H9 (cell line): ENCODE measurements at regions not wholly inside any gene's neighbourhood (a gene's known extent, or its start where the extent isn't known, plus 50 kb on each side); places are given as distances from the start of the nearest gene placed in this dataset.

Experiments
- DNase-seq: peaks from one replicate; pipeline ENCODE4 v3.0.0-alpha.2; 2017
- H2AFZ ChIP-seq: one replicate; pipeline ENCODE4 v1.6.1; 2013; ENCODE audit warnings: mild to moderate bottlenecking, low read length, control low read depth, moderate library complexity
- H2AK5ac ChIP-seq: 2 replicates; pipeline ENCODE4 v1.6.1; 2013; ENCODE audit warnings: low read length, control low read depth, mixed read lengths; ENCODE audit not compliant: insufficient read length
- H2BK120ac ChIP-seq: one replicate; pipeline ENCODE4 v1.6.1; 2013; ENCODE audit warnings: low read depth, mild to moderate bottlenecking, low read length, control low read depth, inconsistent platforms; ENCODE audit not compliant: poor library complexity, severe bottlenecking
- H2BK12ac ChIP-seq: 2 replicates; pipeline ENCODE4 v1.6.1; 2013; ENCODE audit warnings: low read length, control low read depth, mixed read lengths, low read depth; ENCODE audit not compliant: insufficient read length
- H2BK15ac ChIP-seq: 2 replicates; pipeline ENCODE4 v1.6.1; 2013; ENCODE audit warnings: low read depth, low read length, control low read depth
- H2BK20ac ChIP-seq: one replicate; pipeline ENCODE4 v1.6.1; 2013; ENCODE audit warnings: low read depth, mild to moderate bottlenecking, low read length, control low read depth, inconsistent platforms; ENCODE audit not compliant: poor library complexity, severe bottlenecking
- H2BK5ac ChIP-seq: 2 replicates; pipeline ENCODE4 v1.6.1; 2013; ENCODE audit warnings: low read length, control low read depth, mixed read lengths; ENCODE audit not compliant: insufficient read length
- H3K14ac ChIP-seq: 2 replicates; pipeline ENCODE4 v1.6.1; 2013; ENCODE audit warnings: low read length, control low read depth; ENCODE audit not compliant: insufficient read depth
- H3K18ac ChIP-seq: 2 replicates; pipeline ENCODE4 v1.6.1; 2013; ENCODE audit warnings: low read depth, mild to moderate bottlenecking, mixed read lengths, low read length, control low read depth; ENCODE audit not compliant: insufficient read length
- H3K23ac ChIP-seq: 2 replicates; pipeline ENCODE4 v1.6.1; 2013; ENCODE audit warnings: low read length, control low read depth, mixed read lengths, low read depth; ENCODE audit not compliant: insufficient read length
- H3K23me2 ChIP-seq: 2 replicates; pipeline ENCODE4 v1.6.1; 2013; ENCODE audit warnings: low read depth, mild to moderate bottlenecking, mixed read lengths, low read length, control low read depth; ENCODE audit not compliant: insufficient read length, poor library complexity, severe bottlenecking
- H3K27ac ChIP-seq: 2 replicates; pipeline ENCODE4 v1.5.1; 2013; ENCODE audit warnings: low read length, control low read depth, mixed read lengths, low read depth; ENCODE audit not compliant: insufficient read length
- H3K27me3 ChIP-seq: 2 replicates; pipeline ENCODE4 v1.6.1; 2013; ENCODE audit warnings: low read length, control low read depth, inconsistent platforms; ENCODE audit not compliant: insufficient read depth
- H3K4ac ChIP-seq: 2 replicates; pipeline ENCODE4 v1.6.1; 2013; ENCODE audit warnings: low read depth, mild to moderate bottlenecking, control low read depth, inconsistent platforms, low read length, moderate library complexity
- H3K4me1 ChIP-seq: 2 replicates; pipeline ENCODE4 v1.6.1; 2013; ENCODE audit warnings: low read length, control low read depth, inconsistent platforms; ENCODE audit not compliant: insufficient read depth
- H3K4me2 ChIP-seq: 2 replicates; pipeline ENCODE4 v1.6.1; 2013; ENCODE audit warnings: low read length, control low read depth, mixed read lengths; ENCODE audit not compliant: insufficient read length, insufficient read depth
- H3K56ac ChIP-seq: 2 replicates; pipeline ENCODE4 v1.6.1; 2013; ENCODE audit warnings: low read depth, mild to moderate bottlenecking, mixed read lengths, low read length, control low read depth; ENCODE audit not compliant: insufficient read length
- H3K79me1 ChIP-seq: 2 replicates; pipeline ENCODE4 v1.6.1; 2013; ENCODE audit warnings: low read depth, mild to moderate bottlenecking, moderate library complexity, low read length, control low read depth, inconsistent platforms; ENCODE audit not compliant: insufficient read depth, poor library complexity, severe bottlenecking
- H3K79me2 ChIP-seq: 2 replicates; pipeline ENCODE4 v1.6.1; 2013; ENCODE audit warnings: low read length, control low read depth, inconsistent platforms; ENCODE audit not compliant: insufficient read depth
- H3K9ac ChIP-seq: 2 replicates; pipeline ENCODE4 v1.6.1; 2013; ENCODE audit warnings: low read length, control low read depth, mixed read lengths; ENCODE audit not compliant: insufficient read length; ENCODE audit errors: extremely low read depth
- H3K9me3 ChIP-seq: one replicate; pipeline ENCODE4 v1.6.1; 2013; ENCODE audit warnings: low read depth, low read length, inconsistent platforms; ENCODE audit not compliant: control insufficient read depth
- H3T11ph ChIP-seq: one replicate; pipeline ENCODE4 v1.6.1; 2013; ENCODE audit warnings: mild to moderate bottlenecking, low read length, control low read depth, inconsistent platforms
- H4K20me1 ChIP-seq: one replicate; pipeline ENCODE4 v1.6.1; 2013; ENCODE audit not compliant: control insufficient read depth, insufficient read length, insufficient read depth
- H4K5ac ChIP-seq: 2 replicates; pipeline ENCODE4 v1.6.1; 2013; ENCODE audit warnings: low read depth, mild to moderate bottlenecking, mixed read lengths, low read length, control low read depth; ENCODE audit not compliant: insufficient read length
- H4K8ac ChIP-seq: replicated peaks from 2 replicates; pipeline ENCODE4 v1.6.1; 2013; ENCODE audit warnings: low read length, control low read depth, mixed read lengths, low read depth; ENCODE audit not compliant: insufficient read length
- H4K91ac ChIP-seq: 2 replicates; pipeline ENCODE4 v1.6.1; 2013; ENCODE audit warnings: low read depth, mild to moderate bottlenecking, moderate library complexity, mixed read lengths, low read length, control low read depth; ENCODE audit not compliant: insufficient read length
- H3K27ac Mint-ChIP-seq, 3 experiments: 2 replicates in 2 of 3; 3 replicates in 1 of 3; pipeline ENCODE4 v1.8.0; 2020 to 2021; ENCODE audit warnings: mixed read lengths in 3 of 3, mild to moderate bottlenecking in 1 of 3, moderate library complexity in 1 of 3
- H3K27me3 Mint-ChIP-seq: 2 replicates; pipeline ENCODE4 v1.8.0; 2021; ENCODE audit warnings: low read depth, mild to moderate bottlenecking, moderate library complexity, mixed read lengths
- H3K36me3 Mint-ChIP-seq, 3 experiments: 2 replicates in 2 of 3; 3 replicates in 1 of 3; pipeline ENCODE4 v1.8.0; 2020 to 2021; ENCODE audit warnings: low read depth in 3 of 3, mixed read lengths in 3 of 3; ENCODE audit not compliant: insufficient read depth in 1 of 3
- H3K4me1 Mint-ChIP-seq, 2 experiments: 2 replicates each; pipeline ENCODE4 v1.8.0; 2020; ENCODE audit warnings: mixed read lengths in 2 of 2
- H3K4me3 Mint-ChIP-seq, 2 experiments: 2 replicates in 1 of 2; 3 replicates in 1 of 2; pipeline ENCODE4 v1.8.0; 2020 to 2021; ENCODE audit warnings: mild to moderate bottlenecking in 2 of 2, mixed read lengths in 2 of 2, moderate library complexity in 1 of 2
- H3K9me3 Mint-ChIP-seq, 2 experiments: 2 replicates in 1 of 2; 3 replicates in 1 of 2; pipeline ENCODE4 v1.8.0; 2020; ENCODE audit warnings: mild to moderate bottlenecking in 2 of 2, mixed read lengths in 2 of 2, moderate library complexity in 1 of 2
- WGBS: extraction: QIAGEN DNeasy Blood & Tissue Kit; methylation state at CpG from one replicate; pipeline ENCODE4 v1.1.7; 2013; ENCODE audit warnings: missing lambda C conversion rate, low lambda C conversion rate, mixed read lengths; ENCODE audit not compliant: insufficient read length; ENCODE audit errors: extremely low coverage; 5-methylcytosine and 5-hydroxymethylcytosine counted together
- TF ChIP-seq, protein P1 (sequence below): fragments of 200-600 bp; sonication (generic); conservative IDR thresholded peaks from 3 replicates; pipeline ENCODE4 v1.8.0; 2021; ENCODE audit warnings: antibody characterized with exemption, mild to moderate bottlenecking

GRCh38 chr6:167394820-167395219, 69.9 kb downstream of the TTLL2 start:
- H3K18ac ChIP-seq: no peak overlapping the region
- no peak overlapping the region for H3K23ac ChIP-seq
- TF ChIP-seq, protein P1, sequence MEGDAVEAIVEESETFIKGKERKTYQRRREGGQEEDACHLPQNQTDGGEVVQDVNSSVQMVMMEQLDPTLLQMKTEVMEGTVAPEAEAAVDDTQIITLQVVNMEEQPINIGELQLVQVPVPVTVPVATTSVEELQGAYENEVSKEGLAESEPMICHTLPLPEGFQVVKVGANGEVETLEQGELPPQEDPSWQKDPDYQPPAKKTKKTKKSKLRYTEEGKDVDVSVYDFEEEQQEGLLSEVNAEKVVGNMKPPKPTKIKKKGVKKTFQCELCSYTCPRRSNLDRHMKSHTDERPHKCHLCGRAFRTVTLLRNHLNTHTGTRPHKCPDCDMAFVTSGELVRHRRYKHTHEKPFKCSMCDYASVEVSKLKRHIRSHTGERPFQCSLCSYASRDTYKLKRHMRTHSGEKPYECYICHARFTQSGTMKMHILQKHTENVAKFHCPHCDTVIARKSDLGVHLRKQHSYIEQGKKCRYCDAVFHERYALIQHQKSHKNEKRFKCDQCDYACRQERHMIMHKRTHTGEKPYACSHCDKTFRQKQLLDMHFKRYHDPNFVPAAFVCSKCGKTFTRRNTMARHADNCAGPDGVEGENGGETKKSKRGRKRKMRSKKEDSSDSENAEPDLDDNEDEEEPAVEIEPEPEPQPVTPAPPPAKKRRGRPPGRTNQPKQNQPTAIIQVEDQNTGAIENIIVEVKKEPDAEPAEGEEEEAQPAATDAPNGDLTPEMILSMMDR: no peak
- H3T11ph ChIP-seq: no peak overlapping the region
- DNase-seq: no peak
- Mint-ChIP-seq H3K4me1 (peaks cover 0 to 2% of the 10 kb centered on the region in 2 experiments; a peak in 2 of 4 replicates), H3K9me3 (no peaks in the 10 kb centered on the region; a peak in 1 of 5 replicates), H3K36me3 (no peaks in the 10 kb centered on the region), H3K4me3 (no peak overlapping the region; a peak in 1 of 5 replicates), H3K27me3 (peaks cover 5% of the 10 kb centered on the region), H3K27ac (peak overlapping the region in 1 of 3 experiments; percentile 81; a peak in 1 of 7 replicates)
- no peaks in the 10 kb centered on the region for H3K23me2 ChIP-seq
- 100% methylated on average over 6 of the region's 19 CpGs for WGBS
- no peaks in the 10 kb centered on the region for H3K27me3 ChIP-seq
- no peak overlapping the region for H4K5ac ChIP-seq
- no peaks in the 10 kb centered on the region for H3K4me1 ChIP-seq
- no peak overlapping the region for H2BK12ac ChIP-seq
- H2BK15ac ChIP-seq: no peak overlapping the region
- H3K4me2 ChIP-seq: no peak overlapping the region
- H3K9ac ChIP-seq: no peak overlapping the region
- no peak overlapping the region for H3K56ac ChIP-seq
- H2AFZ ChIP-seq: no peak overlapping the region
- H3K79me2 ChIP-seq: no peaks in the 10 kb centered on the region
- no peak overlapping the region for H2BK120ac ChIP-seq
- H3K79me1 ChIP-seq: no peaks in the 10 kb centered on the region
- no peaks in the 10 kb centered on the region for H4K20me1 ChIP-seq
- no peak overlapping the region for H4K91ac ChIP-seq
- H2BK5ac ChIP-seq: no peak overlapping the region
- H3K4ac ChIP-seq: no peak overlapping the region
- H4K8ac ChIP-seq: no peak overlapping the region
- no peak overlapping the region for H2BK20ac ChIP-seq
- H3K14ac ChIP-seq: no peak overlapping the region
- no peak overlapping the region for H2AK5ac ChIP-seq
- no peaks in the 10 kb centered on the region for H3K9me3 ChIP-seq
- H3K27ac ChIP-seq: no peak overlapping the region
